GM12873 (cell line): ENCODE measurements at regions not wholly inside any gene's neighbourhood (a gene's known extent, or its start where the extent isn't known, plus 50 kb on each side); places are given as distances from the start of the nearest gene placed in this dataset.
A peak's percentile ranks its signal among the peaks of the same experiment; 100 is the strongest.

Source experiments
- TF ChIP-seq, protein P1 (sequence below): IDR thresholded peaks from 2 replicates; pipeline ENCODE4 v1.5.1; 2012; ENCODE audit warnings: low read depth, mild to moderate bottlenecking, moderate library complexity, low read length, control low read depth; ENCODE audit not compliant: insufficient read depth; ENCODE audit errors: missing control alignments

DNA sequence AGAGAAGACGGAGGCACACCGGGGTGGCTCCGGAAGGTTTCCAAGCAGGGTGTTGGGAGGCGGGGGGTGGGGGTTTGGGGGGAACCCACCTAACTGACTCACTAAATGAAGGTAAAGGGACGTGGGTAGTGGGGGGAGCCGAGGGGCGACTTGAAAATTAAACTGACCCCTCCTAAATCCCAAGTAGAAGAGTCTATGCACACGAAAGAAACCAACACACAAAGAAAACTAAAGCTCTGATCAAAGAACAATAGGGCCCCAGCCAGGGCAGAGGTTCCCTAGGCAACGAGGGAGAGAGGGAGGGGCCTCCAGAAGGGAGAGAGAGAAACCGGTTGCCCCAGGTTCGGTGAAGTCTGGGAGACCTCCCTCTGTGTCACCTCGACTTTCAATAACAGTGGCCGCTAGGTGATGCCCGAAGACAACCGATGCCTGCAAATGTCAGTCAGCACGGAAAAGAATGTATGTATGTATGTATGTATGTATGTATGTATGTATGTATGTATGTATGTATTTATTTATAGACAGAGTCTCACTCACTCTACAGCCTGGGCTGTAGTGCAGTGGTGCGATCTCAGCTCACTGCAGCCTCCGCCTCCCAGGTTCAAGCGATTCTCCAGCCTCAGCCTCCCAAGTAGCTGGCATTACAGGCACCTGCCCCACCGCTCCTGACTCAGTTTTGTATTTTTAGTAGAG is 106.7 kb upstream of the ANKRD30BL start:
- TF ChIP-seq, protein P1, sequence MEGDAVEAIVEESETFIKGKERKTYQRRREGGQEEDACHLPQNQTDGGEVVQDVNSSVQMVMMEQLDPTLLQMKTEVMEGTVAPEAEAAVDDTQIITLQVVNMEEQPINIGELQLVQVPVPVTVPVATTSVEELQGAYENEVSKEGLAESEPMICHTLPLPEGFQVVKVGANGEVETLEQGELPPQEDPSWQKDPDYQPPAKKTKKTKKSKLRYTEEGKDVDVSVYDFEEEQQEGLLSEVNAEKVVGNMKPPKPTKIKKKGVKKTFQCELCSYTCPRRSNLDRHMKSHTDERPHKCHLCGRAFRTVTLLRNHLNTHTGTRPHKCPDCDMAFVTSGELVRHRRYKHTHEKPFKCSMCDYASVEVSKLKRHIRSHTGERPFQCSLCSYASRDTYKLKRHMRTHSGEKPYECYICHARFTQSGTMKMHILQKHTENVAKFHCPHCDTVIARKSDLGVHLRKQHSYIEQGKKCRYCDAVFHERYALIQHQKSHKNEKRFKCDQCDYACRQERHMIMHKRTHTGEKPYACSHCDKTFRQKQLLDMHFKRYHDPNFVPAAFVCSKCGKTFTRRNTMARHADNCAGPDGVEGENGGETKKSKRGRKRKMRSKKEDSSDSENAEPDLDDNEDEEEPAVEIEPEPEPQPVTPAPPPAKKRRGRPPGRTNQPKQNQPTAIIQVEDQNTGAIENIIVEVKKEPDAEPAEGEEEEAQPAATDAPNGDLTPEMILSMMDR = peak; percentile 55

DNA sequence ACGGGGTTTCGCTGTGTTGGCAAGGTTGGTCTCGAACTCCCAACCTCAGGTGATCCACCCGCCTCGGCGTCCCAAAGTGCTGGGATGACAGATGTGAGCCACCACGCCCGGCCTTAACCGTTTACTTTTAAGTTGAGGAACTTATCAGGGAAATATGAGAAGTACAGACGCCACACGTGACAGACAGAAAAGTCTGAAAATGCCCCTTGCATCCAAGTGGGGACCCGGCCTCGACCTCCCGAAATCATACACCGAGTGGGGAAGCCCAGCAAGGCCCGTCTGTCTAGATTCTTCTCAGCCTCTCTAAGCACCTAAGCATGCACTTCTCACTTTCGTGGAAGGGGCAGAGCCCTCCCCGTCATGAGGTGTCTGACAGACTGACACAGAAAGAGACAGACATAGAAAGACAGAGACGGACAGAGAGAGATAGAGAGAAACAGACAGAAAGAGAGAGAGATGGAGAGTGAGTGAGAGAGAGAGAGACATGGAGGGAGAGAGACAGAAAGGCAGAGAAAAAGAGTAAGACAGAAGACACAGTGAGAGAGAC is 107.3 kb upstream of the ANKRD30BL start:
- TF ChIP-seq, protein P1 = no peak

DNA sequence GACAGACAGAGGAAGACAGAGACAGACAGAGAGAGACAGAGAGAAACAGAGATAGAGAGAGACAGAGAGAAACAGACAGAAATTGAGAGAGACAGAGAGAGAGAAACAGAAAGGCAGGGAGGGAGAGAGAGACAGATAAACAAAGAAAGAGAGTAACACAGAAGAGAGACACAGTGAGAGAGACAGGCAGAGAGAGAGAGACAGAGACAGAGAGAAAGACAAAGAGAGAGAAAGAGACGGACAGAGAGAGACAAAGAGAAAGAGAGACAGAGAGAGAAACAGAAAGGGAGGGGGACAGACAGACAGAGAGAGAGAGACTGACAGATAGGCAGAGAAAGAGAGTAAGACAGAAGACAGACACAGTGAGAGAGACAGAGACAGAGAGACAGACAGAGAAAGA is 108.5 kb upstream of the ANKRD30BL start:
- TF ChIP-seq, protein P1 = no peak

DNA sequence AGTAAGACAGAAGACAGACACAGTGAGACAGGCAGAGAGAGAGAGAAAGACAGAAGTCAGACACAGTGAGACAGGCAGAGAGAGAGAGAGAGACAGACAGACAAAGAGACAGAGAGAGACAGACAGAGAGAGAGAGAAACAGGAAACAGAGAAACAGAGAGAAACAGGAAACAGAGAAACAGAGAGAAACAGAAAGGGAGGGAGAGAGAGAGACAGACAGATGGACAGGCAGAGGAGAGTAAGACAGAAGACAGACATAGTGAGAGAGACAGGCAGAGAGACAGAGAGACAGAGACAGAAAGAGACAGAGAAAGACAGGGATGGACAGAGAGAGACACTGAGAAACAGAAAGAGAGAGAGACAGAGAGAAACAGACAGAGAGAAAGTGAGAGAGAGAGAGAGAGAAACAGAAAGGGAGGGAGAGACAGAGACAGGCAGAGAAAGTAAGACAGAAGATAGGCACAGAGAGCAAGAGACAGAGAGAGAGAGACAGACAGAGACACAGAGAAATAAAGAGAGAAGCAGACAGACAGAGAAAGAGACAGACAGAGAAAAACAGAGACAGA is 109.3 kb upstream of the ANKRD30BL start:
- TF ChIP-seq, protein P1 = no peak

DNA sequence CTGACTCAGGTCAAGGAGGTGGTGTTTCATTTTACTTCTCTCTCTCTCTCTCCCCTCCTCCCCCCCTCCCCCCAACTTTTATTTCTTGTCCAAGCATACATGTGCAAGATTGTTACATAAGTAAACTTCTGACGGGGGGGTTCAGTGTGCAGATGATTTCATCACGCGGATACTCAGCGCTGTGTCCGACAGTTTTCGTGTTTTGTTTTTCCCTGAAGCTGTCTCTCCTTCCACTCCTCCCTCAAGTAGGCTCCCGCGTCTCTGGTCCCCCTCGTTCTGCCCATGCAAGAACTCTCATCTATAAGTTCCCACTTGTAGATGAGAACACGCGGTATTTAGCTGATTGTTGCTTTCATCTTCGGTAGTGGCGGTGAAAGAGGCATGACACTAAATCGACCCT is 111.0 kb upstream of the ANKRD30BL start:
- TF ChIP-seq, protein P1 = no peak

DNA sequence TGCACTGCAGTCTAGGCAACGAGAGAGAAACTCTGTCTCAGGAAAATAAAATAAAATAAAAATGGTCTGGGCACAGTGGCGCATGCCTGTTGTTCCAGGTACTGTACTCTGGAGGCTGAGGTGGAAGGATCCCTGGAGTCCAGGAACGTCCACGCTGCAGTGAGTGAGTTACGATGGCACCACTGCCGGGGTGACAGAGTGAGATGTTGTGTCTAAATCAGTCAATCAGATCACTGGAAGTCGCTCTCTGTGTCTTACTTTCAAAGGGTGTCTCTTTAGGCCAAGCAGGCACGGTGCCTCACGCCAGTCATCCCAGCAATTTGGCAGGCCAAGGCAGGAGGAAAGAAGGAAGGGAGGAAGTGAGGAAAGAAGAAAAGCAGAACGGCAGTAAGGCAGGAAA is 112.2 kb upstream of the ANKRD30BL start:
- TF ChIP-seq, protein P1 = no peak

DNA sequence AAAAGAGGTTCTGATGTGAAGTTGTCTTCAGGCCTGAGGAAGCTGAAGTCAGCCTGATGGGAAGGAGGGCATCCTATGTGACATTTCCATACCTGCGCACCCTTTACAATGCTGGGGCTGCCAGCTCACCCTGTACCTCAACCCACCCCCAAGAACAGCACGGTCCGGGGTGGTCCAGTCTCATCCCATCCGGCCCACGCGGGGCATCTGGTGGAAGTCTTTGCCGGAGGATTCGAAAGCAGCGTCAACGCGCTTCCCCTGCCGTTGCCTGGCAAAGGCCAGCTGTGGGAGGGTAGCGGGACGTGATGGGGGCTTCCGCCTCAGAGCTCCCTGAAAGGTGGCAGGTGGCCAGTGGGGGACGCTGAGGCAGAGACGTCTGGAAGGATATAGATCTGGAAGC is 113.6 kb upstream of the ANKRD30BL start:
- TF ChIP-seq, protein P1 = no peak
